HCT116 (cell line): ENCODE measurements at regions not wholly inside any gene's neighbourhood (a gene's known extent, or its start where the extent isn't known, plus 50 kb on each side); places are given as distances from the start of the nearest gene placed in this dataset.

ENCODE experiments used
- ATAC-seq: fragments of 200-7000 bp; cut with Tn5 transposase; 2 replicates; pipeline ENCODE4 v1.9.1; 2020; ENCODE audit warnings: mild to moderate bottlenecking, moderate library complexity
- BruUV-seq: library from RNA; stranded (reverse); fragments of 400-500 nt; replicated peaks from 2 replicates; lab custom pipeline; 2021; lab: Mats Ljungman, UMichigan
- CTCF ChIA-PET: fragments of 300-600 bp; sonication (Branson Sonifier 250); formaldehyde crosslinking; loops from one replicate; lab custom pipeline; 2021; ENCODE audit warnings: antibody characterized with exemption; lab: Charles Lee
- POLR2A ChIA-PET: fragments of 300-600, 350-600 bp; sonication (Branson Sonifier 250); formaldehyde crosslinking; loops from one replicate; lab custom pipeline; 2021; ENCODE audit warnings: antibody characterized with exemption; lab: Charles Lee
- RAD21 ChIA-PET, 2 experiments: fragments of 300-600 bp; sonication (Branson Sonifier 250); formaldehyde crosslinking; loops; one replicate each; lab custom pipeline; 2023; ENCODE audit warnings: low total read pairs in 2 of 2; ENCODE audit not compliant: uncharacterized antibody in 2 of 2, unreplicated experiment in 2 of 2, low non-redundant PET in 1 of 2; lab: Charles Lee
- DNase-seq: peaks from one replicate; pipeline ENCODE4 v3.0.0-alpha.2; 2010; ENCODE audit warnings: low read depth, low spot score
- H2AFZ ChIP-seq: fragments of 200-600 bp; shearing (Covaris generic), sonication (generic); 2 replicates; pipeline ENCODE4 v1.6.1; 2017; ENCODE audit warnings: low read depth, mixed run types, mixed read lengths, antibody characterized with exemption, low read length; ENCODE audit not compliant: poor library complexity, severe bottlenecking
- H3K27ac ChIP-seq: 2 replicates; pipeline ENCODE4 v1.5.1; 2012; ENCODE audit warnings: low read depth, low read length
- H3K27me3 ChIP-seq: fragments of 200-600 bp; sonication (generic); 2 replicates; pipeline ENCODE4 v1.6.1; 2016; ENCODE audit warnings: mixed run types, low read length, mixed read lengths; ENCODE audit not compliant: insufficient read depth
- H3K36me3 ChIP-seq, 2 experiments: fragments of 200-500 bp in 1 of 2; fragments of 200-600 bp in 1 of 2; sonication (Bioruptor generic) in 1 of 2; sonication (generic) in 1 of 2; 2 replicates each; pipeline versions ENCODE4 v1.5.1 to v1.6.1; 2014 to 2016; ENCODE audit warnings: low read length in 2 of 2, inconsistent platforms in 1 of 2, mixed read lengths in 1 of 2, mixed run types in 1 of 2; ENCODE audit not compliant: insufficient read depth in 2 of 2, control insufficient read depth in 1 of 2
- H3K4me1 ChIP-seq, 2 experiments: fragments of 200-600 bp in 1 of 2; sonication (generic) in 1 of 2; 2 replicates each; pipeline versions ENCODE4 v1.5.1 to v1.6.1; 2012 to 2017; ENCODE audit warnings: low read length in 2 of 2, inconsistent platforms in 1 of 2, mild to moderate bottlenecking in 1 of 2, mixed read lengths in 1 of 2, mixed run types in 1 of 2, moderate library complexity in 1 of 2; ENCODE audit not compliant: insufficient read depth in 2 of 2, control insufficient read depth in 1 of 2
- H3K4me2 ChIP-seq: fragments of 200-600 bp; sonication (generic); 2 replicates; pipeline ENCODE4 v1.6.1; 2017; ENCODE audit warnings: mixed run types, low read length, mixed read lengths
- H3K4me3 ChIP-seq, 2 experiments: fragments of 200-600 bp in 1 of 2; sonication (generic) in 1 of 2; replicated peaks in 1 of 2; 2 replicates each; pipeline ENCODE4 v1.5.1; 2011 to 2016; ENCODE audit warnings: low read length in 2 of 2, control low read depth in 1 of 2, low read depth in 1 of 2, mild to moderate bottlenecking in 1 of 2, mixed read lengths in 1 of 2, mixed run types in 1 of 2
- H3K79me2 ChIP-seq: fragments of 200-600 bp; sonication (generic); 2 replicates; pipeline ENCODE4 v1.6.1; 2017; ENCODE audit warnings: mild to moderate bottlenecking, mixed run types, low read length, moderate library complexity, mixed read lengths; ENCODE audit not compliant: insufficient read depth
- H3K9ac ChIP-seq: fragments of 200-600 bp; sonication (generic); 2 replicates; pipeline ENCODE4 v1.6.1; 2016; ENCODE audit warnings: low read length, mixed read lengths
- H3K9me2 ChIP-seq: fragments of 200-600 bp; sonication (generic), shearing (Covaris generic); 2 replicates; pipeline ENCODE4 v1.6.1; 2017; ENCODE audit warnings: mixed run types, mild to moderate bottlenecking, moderate library complexity; ENCODE audit not compliant: insufficient read depth
- H3K9me3 ChIP-seq, 2 experiments: fragments of 200-500 bp in 1 of 2; fragments of 200-600 bp in 1 of 2; sonication (Bioruptor generic) in 1 of 2; sonication (generic) in 1 of 2; 2 replicates each; pipeline ENCODE4 v1.6.1; 2014 to 2017; ENCODE audit warnings: low read length in 2 of 2, mixed read lengths in 2 of 2, inconsistent platforms in 1 of 2, low read depth in 1 of 2, mild to moderate bottlenecking in 1 of 2, mixed run types in 1 of 2, moderate library complexity in 1 of 2; ENCODE audit not compliant: control insufficient read depth in 1 of 2, insufficient read depth in 1 of 2
- H4K20me1 ChIP-seq: fragments of 200-600 bp; sonication (generic), shearing (Covaris generic); 2 replicates; pipeline ENCODE4 v1.6.1; 2017; ENCODE audit warnings: mixed run types, mild to moderate bottlenecking, moderate library complexity; ENCODE audit not compliant: insufficient read depth
- CBX3 ChIP-seq: IDR thresholded peaks from 2 replicates; pipeline ENCODE4 v1.6.1; 2012; ENCODE audit warnings: low read depth
- CTCF ChIP-seq, 3 experiments: fragments of 200-600 bp in 1 of 3; sonication (generic) in 1 of 3; IDR thresholded peaks in 2 of 3; conservative IDR thresholded peaks in 1 of 3; 2 replicates each; pipeline ENCODE4 v1.5.1; 2012 to 2017; ENCODE audit warnings: low read depth in 2 of 3, low read length in 2 of 3, antibody characterized with exemption in 1 of 3, borderline replicate concordance in 1 of 3, control low read depth in 1 of 3, mild to moderate bottlenecking in 1 of 3, mixed read lengths in 1 of 3, mixed run types in 1 of 3, moderate library complexity in 1 of 3; ENCODE audit not compliant: insufficient read depth in 1 of 3
- EGR1 ChIP-seq: IDR thresholded peaks from 2 replicates; pipeline ENCODE4 v1.6.1; 2012; ENCODE audit warnings: low read depth
- FOSL1 ChIP-seq: IDR thresholded peaks from 2 replicates; pipeline ENCODE4 v1.6.1; 2012; ENCODE audit warnings: low read depth
- JUND ChIP-seq: IDR thresholded peaks from 2 replicates; pipeline ENCODE4 v1.6.1; 2012
- POLR2A ChIP-seq: IDR thresholded peaks from 2 replicates; pipeline ENCODE4 v1.7.0; 2011; ENCODE audit warnings: borderline replicate concordance; ENCODE audit not compliant: insufficient read depth, insufficient read length; ENCODE audit errors: extremely low read depth
- RAD21 ChIP-seq: IDR thresholded peaks from 2 replicates; pipeline ENCODE4 v1.6.1; 2012; ENCODE audit warnings: low read depth, mild to moderate bottlenecking
- REST ChIP-seq: IDR thresholded peaks from 2 replicates; pipeline ENCODE4 v1.6.1; 2012; ENCODE audit warnings: low read depth
- SIN3A ChIP-seq: IDR thresholded peaks from 2 replicates; pipeline ENCODE4 v1.6.1; 2012; ENCODE audit warnings: low read depth
- YY1 ChIP-seq: IDR thresholded peaks from 2 replicates; pipeline ENCODE4 v1.6.1; 2011; ENCODE audit warnings: low read length, low read depth, moderate library complexity, mild to moderate bottlenecking; ENCODE audit not compliant: insufficient replicate concordance; ENCODE audit errors: extremely low read depth
- ZFX ChIP-seq: fragments of 450-650 bp; IDR thresholded peaks from 2 replicates; pipeline ENCODE4 v1.6.1; 2017
- intact Hi-C: fragments of 100-400 bp; cut with micrococcal nuclease; formaldehyde crosslinking; loops from 2 replicates; pipeline ENCODE4 v1.10.0; 2022
- TF ChIP-seq, protein P1 (sequence below): IDR thresholded peaks from 2 replicates; pipeline ENCODE4 v1.6.1; 2012

- BruUV-seq, result no TSS peak
- POLR2A ChIA-PET, result no interaction called here
- RAD21 ChIA-PET, result no interaction called here
- H4K20me1 ChIP-seq, result no peaks in the 10 kb centered on the region
- H3K4me3 ChIP-seq, result no peak overlapping the region
- no peaks in the 10 kb centered on the region for H3K36me3 ChIP-seq
- no peak for TF ChIP-seq SIN3A
- no peak for TF ChIP-seq RAD21
- TF ChIP-seq CTCF (IDR thresholded peaks at IDR 0.05 in 2 of 3, conservative IDR thresholded peaks at IDR 0.05 in 1 of 3; ENCODE audit: borderline replicate concordance in 1 of 3, insufficient read depth in 1 of 3, low read depth in 2 of 3, low read length in 2 of 3), result no peak; a peak in 1 of 6 replicates
- TF ChIP-seq CBX3, result no peak
- TF ChIP-seq, protein P1, sequence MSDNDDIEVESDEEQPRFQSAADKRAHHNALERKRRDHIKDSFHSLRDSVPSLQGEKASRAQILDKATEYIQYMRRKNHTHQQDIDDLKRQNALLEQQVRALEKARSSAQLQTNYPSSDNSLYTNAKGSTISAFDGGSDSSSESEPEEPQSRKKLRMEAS, result no peak
- TF ChIP-seq FOSL1, result no peak
- no peak for TF ChIP-seq YY1
- no peak for TF ChIP-seq POLR2A
- no peak for TF ChIP-seq ZFX
- no peak for TF ChIP-seq EGR1
- no peak for TF ChIP-seq REST
- no peak for TF ChIP-seq JUND
- no peak overlapping the region for H3K4me2 ChIP-seq
- CTCF ChIA-PET, result no interaction called here
- H3K4me1 ChIP-seq, result no peaks in the 10 kb centered on the region
- H3K9ac ChIP-seq, result no peak overlapping the region
- intact Hi-C loops, result no loop called here
- DNase-seq (no peak), ATAC-seq (no peak)
- peaks cover 12 to 17% of the 10 kb centered on the region in 2 experiments; a peak in 2 of 4 replicates for H3K9me3 ChIP-seq
- H3K27me3 ChIP-seq, result no peaks in the 10 kb centered on the region
- no peak overlapping the region for H3K27ac ChIP-seq
- H2AFZ ChIP-seq, result no peak overlapping the region
- no peaks in the 10 kb centered on the region for H3K9me2 ChIP-seq
- H3K79me2 ChIP-seq, result no peaks in the 10 kb centered on the region
Observed at GRCh38 chr6:50381099-50381415, 331.3 kb upstream of the DEFB112 start.
